Posterior vena cava (tissue), 2 donors: ENCODE measurements at regions not wholly inside any gene's neighbourhood (a gene's known extent, or its start where the extent isn't known, plus 50 kb on each side); places are given as distances from the start of the nearest gene placed in this dataset.

Experiments
- DNase-seq: peaks from one replicate; pipeline ENCODE4 v3.0.0-alpha.2; 2020; ENCODE audit warnings: low spot score
- intact Hi-C, 2 donors: fragments of 100-400 bp; cut with DNase I; formaldehyde crosslinking; loops; one replicate each; pipeline versions ENCODE4 v1.14.1 to v1.14.2; 2022 to 2023
- donor health status: DM: yes; HTN: yes; CAD: no.
- donor health status: DM: yes; HTN: yes; CAD: no.

- intact Hi-C loops, result no loop called here
- DNase-seq, result no peak
Observed at GRCh38 chr15:98228846-98229245, 268.3 kb downstream of the ARRDC4 start.

- intact Hi-C loops, result no loop called here
- DNase-seq, result no peak
Observed at GRCh38 chr15:98230975-98231374, 270.5 kb downstream of the ARRDC4 start.

GRCh38 chr15:98231696-98232440 is 271.4 kb downstream of the ARRDC4 start:
- intact Hi-C loops, result no loop called here
- no peak for DNase-seq

- intact Hi-C loops, result no loop called here
- no peak for DNase-seq
Observed at GRCh38 chr15:98232761-98233160, 272.3 kb downstream of the ARRDC4 start.

DNA sequence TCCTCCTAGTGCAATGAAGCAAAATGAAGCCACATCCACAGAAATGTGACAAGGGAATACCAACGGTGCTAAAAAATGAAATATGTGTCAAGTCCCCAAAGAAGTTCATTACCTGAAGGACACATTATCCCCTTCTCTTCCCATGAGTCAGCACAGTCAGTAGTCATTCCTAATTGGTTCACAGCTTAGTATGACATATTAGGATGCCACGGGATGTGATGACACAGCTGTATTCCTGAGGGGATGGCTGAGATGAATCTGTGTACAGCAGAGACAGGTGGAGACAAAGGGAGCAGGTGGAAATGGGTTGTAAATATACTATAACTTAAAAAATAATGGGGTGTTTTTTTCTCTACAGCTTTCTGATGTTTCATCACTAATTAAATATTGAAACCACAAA is 273.4 kb downstream of the ARRDC4 start:
- intact Hi-C loops, result no loop called here
- no peak for DNase-seq

- no peak for DNase-seq
- intact Hi-C loops, result no loop called here
Observed at GRCh38 chr15:98240303-98240702, 279.8 kb downstream of the ARRDC4 start.

GRCh38 chr15:98241032-98241554 is 280.6 kb downstream of the ARRDC4 start:
- intact Hi-C loops, result no loop called here
- no peak for DNase-seq

DNA sequence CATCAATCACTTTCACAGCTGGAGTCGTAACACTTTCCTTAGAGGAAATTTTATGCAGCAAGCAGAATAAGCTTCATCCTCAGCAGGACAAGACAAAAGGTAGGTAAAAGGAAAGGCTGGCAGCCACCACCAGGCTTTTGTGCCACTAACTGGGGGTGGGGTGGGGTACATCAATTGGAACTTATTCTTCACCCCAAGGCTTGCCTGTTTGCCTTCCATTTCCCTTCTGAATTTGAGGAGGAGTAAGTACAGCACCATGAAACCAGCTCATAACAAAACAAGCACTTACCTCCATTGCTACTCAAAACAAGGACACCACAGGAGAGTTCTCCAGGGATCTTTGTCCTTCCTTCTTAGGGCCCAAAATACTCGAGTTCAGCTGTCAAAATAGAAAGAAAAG is 296.8 kb downstream of the ARRDC4 start:
- intact Hi-C loops, result no loop called here
- no peak for DNase-seq

DNA sequence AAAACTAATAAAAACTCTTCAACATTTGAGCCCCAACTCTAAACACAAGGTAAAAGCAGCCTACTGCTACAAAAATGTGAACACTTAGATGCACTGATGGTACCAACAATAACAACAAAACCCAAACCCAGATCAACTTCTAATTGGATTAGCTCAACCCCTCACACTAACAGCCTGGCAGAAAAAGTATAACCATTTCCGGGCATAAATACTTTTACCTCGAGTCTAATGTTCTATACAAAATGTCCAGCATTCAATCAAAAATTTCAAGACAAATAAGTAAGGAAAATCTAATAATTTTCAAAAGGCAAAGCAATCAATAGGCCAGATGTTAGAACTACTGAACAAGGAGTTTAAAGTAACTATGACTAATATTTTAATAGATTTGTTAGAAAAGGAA is 303.3 kb downstream of the ARRDC4 start:
- DNase-seq, result no peak
- intact Hi-C loops, result no loop called here

DNA sequence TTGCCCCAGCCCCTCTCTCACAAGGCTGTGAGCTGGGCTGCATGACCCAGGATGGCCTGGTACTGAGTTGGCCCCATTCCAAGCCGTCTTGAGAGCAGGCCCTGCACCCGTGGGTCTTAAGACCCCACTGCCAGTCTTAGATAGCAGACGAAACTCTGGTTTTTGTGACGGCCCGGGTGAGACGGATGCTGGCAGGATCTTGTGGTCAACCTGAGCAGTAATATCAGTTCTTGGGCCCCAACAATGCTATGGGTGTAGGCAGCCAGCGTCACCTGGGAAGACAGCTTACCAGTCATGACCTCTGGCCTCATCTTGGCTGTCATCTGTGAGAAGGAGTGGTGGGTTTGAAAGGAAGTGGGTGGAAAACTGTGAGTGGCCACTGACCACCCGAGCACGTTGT is 305.8 kb downstream of the ARRDC4 start:
- intact Hi-C loops, result no loop called here
- DNase-seq, result no peak

DNA sequence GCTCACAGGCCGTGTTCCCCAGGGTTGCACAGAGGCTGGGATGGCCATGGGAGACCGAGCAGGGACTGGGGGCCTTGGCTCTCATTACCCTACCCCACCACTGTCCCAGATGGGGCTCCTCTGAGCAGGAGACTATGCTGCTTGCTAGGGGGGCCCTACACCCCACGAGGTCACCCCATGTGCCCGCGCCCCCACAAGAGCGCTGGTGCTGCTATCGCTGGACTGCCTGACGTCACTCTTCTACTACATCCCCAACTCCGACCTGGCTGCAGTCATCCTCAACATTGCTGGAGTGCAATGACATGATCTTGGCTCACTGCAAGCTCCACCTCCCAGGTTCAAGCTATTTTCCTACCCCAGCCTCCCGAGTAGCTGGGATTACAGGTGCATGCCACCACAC is 307.7 kb downstream of the ARRDC4 start:
- intact Hi-C loops, result no loop called here
- no peak for DNase-seq

- intact Hi-C loops, result no loop called here
- no peak for DNase-seq
Observed at GRCh38 chr15:98272625-98273024, 312.1 kb downstream of the ARRDC4 start.

GRCh38 chr15:98276018-98276417 is 315.5 kb downstream of the ARRDC4 start:
- intact Hi-C loops, result loop anchor here in 1 of 2 donors (5.0 kb wide), 1 partner anchor 1626 kb away; no protein-coding TSS in a partner anchor
- no peak for DNase-seq

- peak; percentile 59 for DNase-seq
- intact Hi-C loops, result loop anchor here in 1 of 2 donors (5.0 kb wide), 1 partner anchor 1625 kb away; no protein-coding TSS in a partner anchor
Observed at GRCh38 chr15:98277602-98278001, 317.1 kb downstream of the ARRDC4 start.

DNA sequence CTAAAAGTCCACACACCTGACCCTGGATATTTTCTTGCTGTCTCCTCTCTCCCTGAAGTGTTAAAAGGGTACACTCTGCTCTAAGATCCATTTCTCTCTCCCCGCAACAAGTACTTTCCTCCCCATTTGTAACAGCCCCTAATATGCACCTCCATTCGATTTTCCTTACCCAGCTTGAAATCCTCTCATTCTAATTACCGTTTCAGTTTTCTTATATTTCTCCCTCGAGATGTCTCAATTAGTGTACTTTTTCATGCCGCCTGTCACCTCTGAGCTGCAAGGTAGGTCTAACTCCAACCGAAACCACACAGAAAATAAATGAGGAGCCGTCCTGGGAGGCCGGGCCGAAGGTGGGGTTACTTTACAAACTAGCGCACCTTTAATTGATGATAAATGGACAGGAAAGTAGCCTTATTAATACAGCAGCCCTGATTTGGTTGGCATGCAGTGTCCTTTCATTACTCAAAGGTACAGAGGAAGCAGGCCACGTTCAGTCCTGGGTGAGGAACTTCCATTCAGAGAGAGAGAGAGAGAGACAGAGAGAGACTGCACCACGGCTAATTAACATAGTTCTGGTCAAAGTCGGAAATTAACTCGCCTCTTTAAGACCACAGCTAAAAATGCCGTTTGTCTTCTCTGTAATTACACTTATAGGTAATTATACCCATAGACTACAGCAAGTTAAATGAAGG is 319.9 kb downstream of the ARRDC4 start:
- intact Hi-C loops, result no loop called here
- no peak for DNase-seq

- no peak for DNase-seq
- intact Hi-C loops, result no loop called here
Observed at GRCh38 chr15:98281130-98281529, 320.6 kb downstream of the ARRDC4 start.

GRCh38 chr15:98282656-98283332 is 322.3 kb downstream of the ARRDC4 start:
- intact Hi-C loops, result no loop called here
- no peak for DNase-seq

DNA sequence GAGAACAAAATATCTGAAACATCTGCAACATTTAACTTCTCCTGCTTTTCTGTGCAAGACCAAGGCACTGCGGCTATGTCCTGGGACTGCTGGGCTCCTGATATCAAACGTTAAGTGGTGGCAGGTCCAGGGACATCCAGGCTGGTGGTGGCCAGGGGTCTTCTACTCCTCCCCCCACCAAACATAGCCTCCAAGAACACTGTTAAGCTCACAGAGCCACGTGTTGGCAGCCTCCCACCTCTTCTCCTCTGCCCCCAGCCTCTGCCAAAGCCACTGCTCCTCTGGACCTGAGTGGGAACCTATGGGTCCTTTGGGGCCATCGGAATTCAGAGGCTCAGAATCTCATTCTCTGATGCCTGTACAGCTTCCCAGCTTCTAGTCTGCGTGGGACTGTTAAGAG is 325.7 kb downstream of the ARRDC4 start:
- intact Hi-C loops, result no loop called here
- DNase-seq, result no peak

DNA sequence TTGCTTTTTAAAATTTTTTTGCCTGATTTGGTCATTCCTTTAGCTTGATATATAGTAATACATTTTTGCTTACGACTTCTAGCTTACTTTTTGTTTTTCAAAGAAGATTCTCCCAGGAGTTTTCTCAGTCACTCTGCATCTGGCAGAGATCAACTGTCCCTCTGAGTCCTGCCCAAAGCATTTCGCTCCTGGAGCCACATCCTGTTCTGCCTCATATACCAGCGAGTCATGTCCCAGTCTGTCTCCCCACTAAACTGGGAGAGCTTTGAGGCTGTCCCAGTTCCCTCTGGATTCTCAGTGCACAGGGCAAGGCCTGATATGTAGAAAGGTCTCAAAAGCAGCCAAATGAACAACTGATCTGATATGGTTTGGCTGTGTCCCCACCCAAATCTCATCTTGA is 326.3 kb downstream of the ARRDC4 start:
- intact Hi-C loops, result no loop called here
- no peak for DNase-seq

- DNase-seq, result no peak
- intact Hi-C loops, result no loop called here
Observed at GRCh38 chr15:98288091-98288590, 327.6 kb downstream of the ARRDC4 start.
